GM23338 (cell line): ENCODE measurements at regions not wholly inside any gene's neighbourhood (a gene's known extent, or its start where the extent isn't known, plus 50 kb on each side); places are given as distances from the start of the nearest gene placed in this dataset.

Experiments
- CREB1 ChIP-seq: fragments of 250-450 bp; sonication (Bioruptor Pico); IDR thresholded peaks from 2 replicates; pipeline ENCODE4 v1.5.0; 2020; ENCODE audit warnings: low read depth, mild to moderate bottlenecking, moderate library complexity
- CTCF ChIP-seq, 2 experiments: fragments of 200-600 bp in 1 of 2; sonication (generic) in 1 of 2; conservative IDR thresholded peaks; 2 replicates each; pipeline versions ENCODE4 v1.5.1 to v1.6.1; 2016 to 2017; ENCODE audit warnings: antibody characterized with exemption in 2 of 2, low read depth in 2 of 2, mild to moderate bottlenecking in 2 of 2, moderate library complexity in 1 of 2
- EZH2 ChIP-seq: fragments of 200-600 bp; sonication (generic); IDR thresholded peaks from one replicate; pipeline ENCODE4 v1.8.0; 2017; ENCODE audit warnings: antibody characterized with exemption, mild to moderate bottlenecking, low read depth; ENCODE audit not compliant: unreplicated experiment
- EZH2phosphoT487 ChIP-seq: fragments of 200-600 bp; sonication (generic); IDR thresholded peaks from one replicate; pipeline ENCODE4 v1.8.1; 2018; ENCODE audit warnings: antibody characterized with exemption; ENCODE audit not compliant: unreplicated experiment
- NANOG ChIP-seq: IDR thresholded peaks from 2 replicates; pipeline ENCODE4 v1.6.1; 2016; ENCODE audit warnings: antibody characterized with exemption, borderline replicate concordance
- POLR2AphosphoS5 ChIP-seq: IDR thresholded peaks from 2 replicates; pipeline ENCODE4 v1.6.1; 2016; ENCODE audit warnings: antibody characterized with exemption, low read depth
- REST ChIP-seq: IDR thresholded peaks from one replicate; pipeline ENCODE4 v1.6.1; 2018; ENCODE audit warnings: antibody characterized with exemption; ENCODE audit not compliant: unreplicated experiment
- STAT1 ChIP-seq: IDR thresholded peaks from one replicate; pipeline ENCODE4 v1.6.1; 2016; ENCODE audit warnings: antibody characterized with exemption; ENCODE audit not compliant: unreplicated experiment
- ZNF331 ChIP-seq: fragments of 250-450 bp; sonication (Bioruptor Pico); IDR thresholded peaks from 2 replicates; pipeline ENCODE4 v1.5.0; 2020; ENCODE audit warnings: low read depth, mild to moderate bottlenecking, moderate library complexity
- ZNF462 ChIP-seq: fragments of 250-450 bp; sonication (Bioruptor Pico); IDR thresholded peaks from 2 replicates; pipeline ENCODE4 v1.5.0; 2020; ENCODE audit warnings: mild to moderate bottlenecking, moderate library complexity
- TF ChIP-seq, protein P1 (sequence below): IDR thresholded peaks from 2 replicates; pipeline ENCODE4 v1.6.1; 2016; ENCODE audit warnings: antibody characterized with exemption

DNA sequence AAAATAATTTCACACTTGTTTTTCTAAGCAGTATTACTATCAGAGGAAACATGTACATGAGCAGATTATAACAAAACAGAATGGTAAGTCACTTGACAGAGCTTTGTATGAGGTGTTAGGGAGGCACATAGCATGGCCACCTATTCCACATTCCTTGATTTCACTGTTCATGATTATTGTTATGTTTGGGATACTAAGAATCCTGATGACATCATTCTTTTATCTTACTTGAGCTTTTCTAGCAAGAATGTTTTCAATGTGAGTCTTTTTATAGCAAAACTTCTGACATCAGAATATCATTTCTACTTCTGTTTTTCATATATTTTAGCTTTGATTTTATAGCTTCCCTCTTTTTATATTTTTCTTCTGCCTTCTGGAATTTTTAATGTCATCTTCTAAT is 208.2 kb downstream of the DMRTA1 start:
- no peak for TF ChIP-seq CTCF (conservative IDR thresholded peaks at IDR 0.05; ENCODE audit: low read depth in 2 of 2)
- no peak for TF ChIP-seq REST
- no peak for TF ChIP-seq EZH2phosphoT487
- TF ChIP-seq ZNF462 (CRISPR knock-in tag) = no peak
- no peak for TF ChIP-seq EZH2
- TF ChIP-seq, protein P1, sequence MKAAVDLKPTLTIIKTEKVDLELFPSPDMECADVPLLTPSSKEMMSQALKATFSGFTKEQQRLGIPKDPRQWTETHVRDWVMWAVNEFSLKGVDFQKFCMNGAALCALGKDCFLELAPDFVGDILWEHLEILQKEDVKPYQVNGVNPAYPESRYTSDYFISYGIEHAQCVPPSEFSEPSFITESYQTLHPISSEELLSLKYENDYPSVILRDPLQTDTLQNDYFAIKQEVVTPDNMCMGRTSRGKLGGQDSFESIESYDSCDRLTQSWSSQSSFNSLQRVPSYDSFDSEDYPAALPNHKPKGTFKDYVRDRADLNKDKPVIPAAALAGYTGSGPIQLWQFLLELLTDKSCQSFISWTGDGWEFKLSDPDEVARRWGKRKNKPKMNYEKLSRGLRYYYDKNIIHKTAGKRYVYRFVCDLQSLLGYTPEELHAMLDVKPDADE = no peak
- TF ChIP-seq POLR2AphosphoS5 = no peak
- TF ChIP-seq STAT1 = no peak
- TF ChIP-seq NANOG = no peak
- TF ChIP-seq CREB1 (CRISPR knock-in tag) = no peak
- no peak for TF ChIP-seq ZNF331 (CRISPR knock-in tag)
